T-helper 17 cell (primary cell): ENCODE measurements at regions not wholly inside any gene's neighbourhood (a gene's known extent, or its start where the extent isn't known, plus 50 kb on each side); places are given as distances from the start of the nearest gene placed in this dataset.

Source experiments
- ATAC-seq: fragments of 150-1000 bp; cut with Tn5 transposase; 2 replicates; pipeline ENCODE4 v1.10.0; 2021; ENCODE audit warnings: mild to moderate bottlenecking, moderate library complexity
- DNase-seq, 3 donors: peaks; one replicate each; pipeline versions ENCODE4 v3.0.0 to v3.0.0-alpha.2; 2020 to 2021
- H3K9me3 ChIP-seq: one replicate; pipeline ENCODE4 v1.7.0; 2013; ENCODE audit warnings: low read length, mild to moderate bottlenecking; ENCODE audit not compliant: control insufficient read depth, poor library complexity, severe bottlenecking
- H3K27ac Mint-ChIP-seq: one replicate; pipeline ENCODE4 v1.8.0; 2022; ENCODE audit warnings: mild to moderate bottlenecking, moderate library complexity, mixed read lengths
- H3K27me3 Mint-ChIP-seq: one replicate; pipeline ENCODE4 v1.8.0; 2022; ENCODE audit warnings: mixed read lengths
- H3K36me3 Mint-ChIP-seq: one replicate; pipeline ENCODE4 v1.8.0; 2022; ENCODE audit warnings: low read depth, mixed read lengths
- H3K4me1 Mint-ChIP-seq: one replicate; pipeline ENCODE4 v1.8.0; 2022; ENCODE audit warnings: mild to moderate bottlenecking, mixed read lengths
- H3K4me3 Mint-ChIP-seq: one replicate; pipeline ENCODE4 v1.8.0; 2022; ENCODE audit warnings: mild to moderate bottlenecking, moderate library complexity, mixed read lengths

GRCh38 chr3:34284959-34285826, 486.8 kb downstream of the PDCD6IP start:
- Mint-ChIP-seq H3K27me3 (peaks cover 5% of the 10 kb centered on the region), H3K36me3 (no peaks in the 10 kb centered on the region), H3K4me3 (no peak overlapping the region), H3K27ac (no peak overlapping the region), H3K4me1 (no peaks in the 10 kb centered on the region)
- H3K9me3 ChIP-seq: no peaks in the 10 kb centered on the region
- ATAC-seq (no peak), DNase-seq (no peak)

DNA sequence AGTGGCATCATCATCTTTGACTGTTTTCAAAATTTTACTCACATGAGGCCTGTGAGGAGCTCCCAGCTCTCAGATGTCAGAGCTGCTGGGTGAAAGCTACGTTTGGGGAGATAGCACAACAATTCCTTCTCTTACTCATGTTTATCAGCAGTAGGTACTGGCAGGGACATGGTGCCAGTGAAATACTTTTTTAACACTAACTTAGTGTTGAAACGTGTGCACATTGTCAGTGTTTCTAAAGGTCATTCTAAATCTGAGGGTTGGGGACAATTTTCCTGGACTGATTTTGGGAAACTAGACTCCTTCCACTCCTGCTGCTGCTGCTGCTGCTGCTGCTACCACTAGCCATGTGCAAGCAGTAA, 487.4 kb downstream of the PDCD6IP start:
- Mint-ChIP-seq H3K4me1 (no peaks in the 10 kb centered on the region), H3K27ac (no peak overlapping the region), H3K4me3 (no peak overlapping the region), H3K27me3 (peaks cover 5% of the 10 kb centered on the region), H3K36me3 (no peaks in the 10 kb centered on the region)
- no peak for ATAC-seq
- H3K9me3 ChIP-seq: no peaks in the 10 kb centered on the region
- no peak for DNase-seq

GRCh38 chr3:34292605-34293300, 494.3 kb downstream of the PDCD6IP start:
- DNase-seq (no peak), ATAC-seq (no peak)
- H3K36me3 Mint-ChIP-seq: no peaks in the 10 kb centered on the region
- H3K4me1 Mint-ChIP-seq: no peaks in the 10 kb centered on the region
- H3K9me3 ChIP-seq: no peaks in the 10 kb centered on the region
- H3K4me3 Mint-ChIP-seq: no peak overlapping the region
- no peaks in the 10 kb centered on the region for H3K27me3 Mint-ChIP-seq
- no peak overlapping the region for H3K27ac Mint-ChIP-seq

- ATAC-seq: no peak
- Mint-ChIP-seq H3K4me1 (no peaks in the 10 kb centered on the region), H3K4me3 (no peak overlapping the region)
Observed at GRCh38 chr3:34294240-34294639, 495.8 kb downstream of the PDCD6IP start.

DNA sequence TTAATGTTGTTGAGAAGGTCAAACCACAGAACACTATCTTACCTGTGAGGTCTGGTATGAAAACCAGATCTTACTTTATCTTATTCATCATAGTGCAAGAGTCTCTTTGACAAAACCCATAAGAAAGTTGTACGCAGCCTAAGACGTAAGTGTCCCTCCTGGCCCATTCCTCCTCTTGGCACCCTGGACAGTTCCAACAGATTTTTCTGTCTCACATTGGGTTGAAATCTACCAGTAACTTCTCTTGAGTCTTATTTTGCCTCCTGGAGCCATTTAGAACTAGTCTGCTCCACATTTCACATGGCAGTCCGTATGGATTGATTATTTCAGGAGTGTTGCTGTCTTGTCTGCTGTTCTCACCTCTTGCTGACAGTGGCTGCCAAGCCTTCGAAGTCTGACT, 498.4 kb downstream of the PDCD6IP start:
- ATAC-seq: no peak

More at GRCh38 chr3:34294240-34294639, 495.8 kb downstream of the PDCD6IP start:
- no peak for DNase-seq
- H3K9me3 ChIP-seq: no peaks in the 10 kb centered on the region
- Mint-ChIP-seq H3K27ac (no peak overlapping the region), H3K27me3 (no peaks in the 10 kb centered on the region), H3K36me3 (no peaks in the 10 kb centered on the region)

DNA sequence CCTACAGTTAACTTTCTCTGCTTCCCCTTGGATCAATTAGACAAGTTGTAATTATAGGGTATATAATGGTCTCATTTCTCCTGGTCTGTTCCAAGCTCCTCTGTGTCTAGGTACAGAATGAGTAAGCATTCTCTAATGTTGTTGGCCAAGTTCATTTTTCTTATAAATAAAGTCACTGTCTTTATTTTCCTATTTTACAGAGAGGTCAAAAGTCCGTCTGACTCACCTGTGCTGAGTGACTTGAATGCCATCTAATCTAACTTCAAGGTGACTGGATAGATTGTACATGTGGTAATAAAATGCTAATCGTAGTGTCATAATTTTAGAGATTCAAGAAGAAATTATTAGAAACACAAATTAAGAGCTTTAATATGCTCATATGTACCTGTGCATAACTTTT, 500.2 kb downstream of the PDCD6IP start:
- Mint-ChIP-seq H3K4me1 (no peaks in the 10 kb centered on the region), H3K36me3 (no peaks in the 10 kb centered on the region), H3K27me3 (no peaks in the 10 kb centered on the region), H3K27ac (no peak overlapping the region), H3K4me3 (no peak overlapping the region)
- ATAC-seq (no peak), DNase-seq (no peak)
- H3K9me3 ChIP-seq: no peaks in the 10 kb centered on the region

More for the DNA sequence above, 498.4 kb downstream of the PDCD6IP start:
- Mint-ChIP-seq H3K27ac (no peak overlapping the region), H3K27me3 (no peaks in the 10 kb centered on the region), H3K4me1 (no peaks in the 10 kb centered on the region), H3K36me3 (no peaks in the 10 kb centered on the region), H3K4me3 (no peak overlapping the region)
- no peaks in the 10 kb centered on the region for H3K9me3 ChIP-seq
- no peak for DNase-seq

- no peak overlapping the region for H3K27ac Mint-ChIP-seq
- H3K9me3 ChIP-seq: no peaks in the 10 kb centered on the region
- ATAC-seq (no peak), DNase-seq (no peak)
- no peaks in the 10 kb centered on the region for H3K4me1 Mint-ChIP-seq
- H3K4me3 Mint-ChIP-seq: no peak overlapping the region
- no peaks in the 10 kb centered on the region for H3K36me3 Mint-ChIP-seq
- H3K27me3 Mint-ChIP-seq: no peaks in the 10 kb centered on the region
Observed at GRCh38 chr3:34300621-34301020, 502.2 kb downstream of the PDCD6IP start.

DNA sequence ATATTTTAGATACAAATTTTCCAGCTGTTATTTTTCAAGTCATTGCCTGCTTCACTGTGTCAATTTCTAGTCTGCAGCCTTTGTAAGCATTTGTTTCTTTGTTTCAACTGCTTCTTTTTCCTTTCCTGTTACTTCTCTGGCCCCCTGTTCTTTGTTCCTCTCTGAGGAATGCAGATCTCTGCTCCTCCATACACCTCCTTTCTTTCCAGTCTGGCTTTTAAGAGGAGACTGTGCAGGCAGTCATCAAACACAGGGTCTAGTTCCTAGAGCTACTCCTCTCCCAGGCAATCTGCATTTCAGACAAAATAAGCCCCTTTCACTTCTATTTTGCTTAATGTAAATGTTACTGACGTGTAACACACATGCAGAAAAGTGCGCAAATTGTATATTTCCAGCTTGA, 502.9 kb downstream of the PDCD6IP start:
- ATAC-seq: no peak
- H3K4me3 Mint-ChIP-seq: no peak overlapping the region
- no peaks in the 10 kb centered on the region for H3K9me3 ChIP-seq
- H3K4me1 Mint-ChIP-seq: no peaks in the 10 kb centered on the region
- no peaks in the 10 kb centered on the region for H3K27me3 Mint-ChIP-seq
- H3K27ac Mint-ChIP-seq: no peak overlapping the region
- DNase-seq: no peak
- H3K36me3 Mint-ChIP-seq: no peaks in the 10 kb centered on the region

- DNase-seq (no peak), ATAC-seq (no peak)
- H3K27me3 Mint-ChIP-seq: no peaks in the 10 kb centered on the region
- H3K36me3 Mint-ChIP-seq: no peaks in the 10 kb centered on the region
- H3K27ac Mint-ChIP-seq: no peak overlapping the region
- no peak overlapping the region for H3K4me3 Mint-ChIP-seq
- no peaks in the 10 kb centered on the region for H3K4me1 Mint-ChIP-seq
- no peaks in the 10 kb centered on the region for H3K9me3 ChIP-seq
Observed at GRCh38 chr3:34305266-34305665, 506.8 kb downstream of the PDCD6IP start.

DNA sequence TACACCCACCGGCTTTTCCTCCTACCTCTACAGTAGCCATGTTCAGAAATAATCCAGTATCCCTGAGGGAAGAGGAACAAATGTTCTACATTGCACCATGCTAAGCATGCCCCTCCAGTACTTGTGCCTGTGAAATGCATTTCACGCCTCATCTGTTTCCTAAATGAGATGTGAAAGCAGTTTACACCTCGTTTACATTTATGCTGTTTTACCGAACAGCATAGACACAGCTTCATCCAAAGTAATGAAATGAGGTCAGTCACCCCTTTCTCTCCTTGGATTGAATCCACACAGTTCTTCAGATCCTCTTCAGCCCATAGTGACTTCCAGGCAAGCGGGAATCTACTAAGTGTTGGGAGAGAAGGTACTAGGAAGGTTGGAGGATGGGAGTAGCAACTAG, 514.3 kb downstream of the PDCD6IP start:
- H3K9me3 ChIP-seq: no peaks in the 10 kb centered on the region
- H3K4me1 Mint-ChIP-seq: no peaks in the 10 kb centered on the region
- no peak overlapping the region for H3K27ac Mint-ChIP-seq
- ATAC-seq (no peak), DNase-seq (no peak)
- H3K4me3 Mint-ChIP-seq: no peak overlapping the region
- H3K36me3 Mint-ChIP-seq: no peaks in the 10 kb centered on the region
- H3K27me3 Mint-ChIP-seq: no peaks in the 10 kb centered on the region

DNA sequence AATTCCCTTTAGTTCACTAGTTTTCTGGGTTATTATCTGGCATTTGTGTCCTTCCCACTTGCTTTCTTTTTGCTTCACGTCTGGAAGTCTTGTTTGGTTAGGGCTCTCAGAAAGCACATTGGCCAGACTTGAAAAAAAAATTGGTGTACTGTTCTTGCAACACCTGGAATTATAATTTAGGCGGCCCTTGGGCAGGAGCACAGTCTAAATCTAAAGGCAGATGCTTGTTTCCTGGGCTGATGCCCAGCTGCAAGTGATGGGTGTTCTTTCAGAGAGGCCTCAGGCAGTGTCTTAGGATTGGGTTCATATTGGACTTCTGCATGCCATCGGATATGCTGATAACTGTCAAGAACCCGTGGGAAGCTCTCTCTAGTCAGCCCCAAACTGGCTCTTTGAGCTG, 521.5 kb downstream of the PDCD6IP start:
- no peaks in the 10 kb centered on the region for H3K4me1 Mint-ChIP-seq
- ATAC-seq: no peak
- H3K4me3 Mint-ChIP-seq: no peak overlapping the region
- peaks cover 6% of the 10 kb centered on the region for H3K27me3 Mint-ChIP-seq
- H3K27ac Mint-ChIP-seq: no peak overlapping the region
- no peaks in the 10 kb centered on the region for H3K36me3 Mint-ChIP-seq
- no peak for DNase-seq
- H3K9me3 ChIP-seq: no peaks in the 10 kb centered on the region

DNA sequence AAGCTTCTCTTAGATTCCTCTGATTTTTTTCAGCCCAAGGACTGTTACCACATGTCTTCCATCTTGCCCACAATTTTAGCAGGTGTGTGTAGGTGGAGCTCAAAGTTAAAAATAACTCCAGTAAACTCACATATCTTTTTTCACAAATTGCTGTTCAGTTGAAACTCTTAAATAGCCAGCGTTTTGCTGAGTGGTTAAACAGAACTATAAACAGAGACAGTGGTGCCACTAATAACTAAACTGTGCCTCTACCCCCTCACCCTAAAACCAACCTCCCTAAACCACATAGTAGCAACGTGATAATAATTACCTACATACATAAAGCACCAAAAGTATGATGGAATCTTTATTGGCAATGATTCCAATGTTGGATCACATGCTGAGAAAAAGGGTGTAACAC, 525.1 kb downstream of the PDCD6IP start:
- H3K27me3 Mint-ChIP-seq: peaks cover 6% of the 10 kb centered on the region
- DNase-seq (no peak), ATAC-seq (no peak)
- no peak overlapping the region for H3K27ac Mint-ChIP-seq
- H3K36me3 Mint-ChIP-seq: no peaks in the 10 kb centered on the region
- H3K4me1 Mint-ChIP-seq: no peaks in the 10 kb centered on the region
- H3K9me3 ChIP-seq: no peaks in the 10 kb centered on the region
- no peak overlapping the region for H3K4me3 Mint-ChIP-seq

GRCh38 chr3:34346656-34347055, 548.2 kb downstream of the PDCD6IP start:
- no peak for DNase-seq
- no peak for ATAC-seq
- no peak overlapping the region for H3K27ac Mint-ChIP-seq
- peaks cover 4% of the 10 kb centered on the region for H3K27me3 Mint-ChIP-seq
- H3K4me3 Mint-ChIP-seq: no peak overlapping the region
- no peaks in the 10 kb centered on the region for H3K9me3 ChIP-seq
- H3K36me3 Mint-ChIP-seq: no peaks in the 10 kb centered on the region
- H3K4me1 Mint-ChIP-seq: no peaks in the 10 kb centered on the region
